ENCODE measurements at regions not wholly inside any gene's neighbourhood (a gene's known extent, or its start where the extent isn't known, plus 50 kb on each side); places are given as distances from the start of the nearest gene placed in this dataset.

DNA sequence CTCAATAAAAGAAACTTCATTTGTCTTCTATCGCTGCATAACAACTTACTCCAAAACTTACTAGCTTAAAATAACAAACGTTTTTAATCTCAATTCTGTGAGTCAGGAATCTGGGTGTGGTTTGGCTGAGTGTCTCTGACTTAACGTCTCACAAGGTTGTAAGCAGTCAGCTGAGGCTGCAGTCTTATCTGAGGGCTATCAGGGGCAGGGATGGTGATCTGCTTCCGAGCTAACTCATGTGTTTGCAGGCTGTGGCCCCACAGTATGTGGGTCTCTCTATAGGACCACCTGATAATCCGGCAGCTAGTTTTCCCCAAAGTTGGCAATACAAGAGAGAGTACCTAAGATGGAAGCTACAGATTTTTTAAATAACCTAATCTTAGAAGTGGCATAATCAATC is 234.2 kb upstream of the FGGY start:
- no peaks in the 10 kb centered on the region for H4K20me1 ChIP-seq (ENCODE audit: insufficient read depth)
- no peaks in the 10 kb centered on the region for H3K27me3 ChIP-seq (ENCODE audit: insufficient read depth, low read depth, low read length)
- no peak overlapping the region for H3K4me3 ChIP-seq (ENCODE audit: low read length)
- H3K9ac ChIP-seq (ENCODE audit: low read length) = no peak overlapping the region
- no peak overlapping the region for H2AFZ ChIP-seq (ENCODE audit: low read depth, low read length)
- no peaks in the 10 kb centered on the region for H3K9me2 ChIP-seq (ENCODE audit: insufficient read depth, low read length)
- no peaks in the 10 kb centered on the region for H3K36me3 ChIP-seq (ENCODE audit: insufficient read depth, low read length)
- H3K27ac ChIP-seq (ENCODE audit: low read length) = no peak overlapping the region
- H3K9me3 ChIP-seq (ENCODE audit: low read length) = no peaks in the 10 kb centered on the region
- H3K79me2 ChIP-seq (replicated peaks; ENCODE audit: insufficient read depth, low read length) = no peaks in the 10 kb centered on the region
- H3K4me2 ChIP-seq (ENCODE audit: low read length) = no peak overlapping the region
- no peaks in the 10 kb centered on the region for H3F3A ChIP-seq (ENCODE audit: insufficient read depth, low read length, poor library complexity, severe bottlenecking)
- TF ChIP-seq, protein P1, sequence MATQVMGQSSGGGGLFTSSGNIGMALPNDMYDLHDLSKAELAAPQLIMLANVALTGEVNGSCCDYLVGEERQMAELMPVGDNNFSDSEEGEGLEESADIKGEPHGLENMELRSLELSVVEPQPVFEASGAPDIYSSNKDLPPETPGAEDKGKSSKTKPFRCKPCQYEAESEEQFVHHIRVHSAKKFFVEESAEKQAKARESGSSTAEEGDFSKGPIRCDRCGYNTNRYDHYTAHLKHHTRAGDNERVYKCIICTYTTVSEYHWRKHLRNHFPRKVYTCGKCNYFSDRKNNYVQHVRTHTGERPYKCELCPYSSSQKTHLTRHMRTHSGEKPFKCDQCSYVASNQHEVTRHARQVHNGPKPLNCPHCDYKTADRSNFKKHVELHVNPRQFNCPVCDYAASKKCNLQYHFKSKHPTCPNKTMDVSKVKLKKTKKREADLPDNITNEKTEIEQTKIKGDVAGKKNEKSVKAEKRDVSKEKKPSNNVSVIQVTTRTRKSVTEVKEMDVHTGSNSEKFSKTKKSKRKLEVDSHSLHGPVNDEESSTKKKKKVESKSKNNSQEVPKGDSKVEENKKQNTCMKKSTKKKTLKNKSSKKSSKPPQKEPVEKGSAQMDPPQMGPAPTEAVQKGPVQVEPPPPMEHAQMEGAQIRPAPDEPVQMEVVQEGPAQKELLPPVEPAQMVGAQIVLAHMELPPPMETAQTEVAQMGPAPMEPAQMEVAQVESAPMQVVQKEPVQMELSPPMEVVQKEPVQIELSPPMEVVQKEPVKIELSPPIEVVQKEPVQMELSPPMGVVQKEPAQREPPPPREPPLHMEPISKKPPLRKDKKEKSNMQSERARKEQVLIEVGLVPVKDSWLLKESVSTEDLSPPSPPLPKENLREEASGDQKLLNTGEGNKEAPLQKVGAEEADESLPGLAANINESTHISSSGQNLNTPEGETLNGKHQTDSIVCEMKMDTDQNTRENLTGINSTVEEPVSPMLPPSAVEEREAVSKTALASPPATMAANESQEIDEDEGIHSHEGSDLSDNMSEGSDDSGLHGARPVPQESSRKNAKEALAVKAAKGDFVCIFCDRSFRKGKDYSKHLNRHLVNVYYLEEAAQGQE (IDR thresholded peaks at IDR 0.05; ENCODE audit: borderline replicate concordance) = no peak
- TF ChIP-seq, protein P2, sequence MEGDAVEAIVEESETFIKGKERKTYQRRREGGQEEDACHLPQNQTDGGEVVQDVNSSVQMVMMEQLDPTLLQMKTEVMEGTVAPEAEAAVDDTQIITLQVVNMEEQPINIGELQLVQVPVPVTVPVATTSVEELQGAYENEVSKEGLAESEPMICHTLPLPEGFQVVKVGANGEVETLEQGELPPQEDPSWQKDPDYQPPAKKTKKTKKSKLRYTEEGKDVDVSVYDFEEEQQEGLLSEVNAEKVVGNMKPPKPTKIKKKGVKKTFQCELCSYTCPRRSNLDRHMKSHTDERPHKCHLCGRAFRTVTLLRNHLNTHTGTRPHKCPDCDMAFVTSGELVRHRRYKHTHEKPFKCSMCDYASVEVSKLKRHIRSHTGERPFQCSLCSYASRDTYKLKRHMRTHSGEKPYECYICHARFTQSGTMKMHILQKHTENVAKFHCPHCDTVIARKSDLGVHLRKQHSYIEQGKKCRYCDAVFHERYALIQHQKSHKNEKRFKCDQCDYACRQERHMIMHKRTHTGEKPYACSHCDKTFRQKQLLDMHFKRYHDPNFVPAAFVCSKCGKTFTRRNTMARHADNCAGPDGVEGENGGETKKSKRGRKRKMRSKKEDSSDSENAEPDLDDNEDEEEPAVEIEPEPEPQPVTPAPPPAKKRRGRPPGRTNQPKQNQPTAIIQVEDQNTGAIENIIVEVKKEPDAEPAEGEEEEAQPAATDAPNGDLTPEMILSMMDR (IDR thresholded peaks at IDR 0.05; ENCODE audit: poor library complexity, severe bottlenecking) = no peak
- TF ChIP-seq EZH2 (IDR thresholded peaks at IDR 0.05; ENCODE audit: borderline replicate concordance, insufficient read depth, low read length, poor library complexity, severe bottlenecking) (no peak), MXI1 (conservative IDR thresholded peaks at IDR 0.05; ENCODE audit: poor library complexity, severe bottlenecking) (no peak), EP300 (conservative IDR thresholded peaks at IDR 0.05; ENCODE audit: poor library complexity, severe bottlenecking) (no peak), POLR2AphosphoS5 (IDR thresholded peaks at IDR 0.05) (no peak), TAF1 (IDR thresholded peaks at IDR 0.05; ENCODE audit: low read depth) (no peak), RAD21 (conservative IDR thresholded peaks at IDR 0.05) (no peak), SMC3 (conservative IDR thresholded peaks at IDR 0.05; ENCODE audit: poor library complexity) (no peak)

DNA sequence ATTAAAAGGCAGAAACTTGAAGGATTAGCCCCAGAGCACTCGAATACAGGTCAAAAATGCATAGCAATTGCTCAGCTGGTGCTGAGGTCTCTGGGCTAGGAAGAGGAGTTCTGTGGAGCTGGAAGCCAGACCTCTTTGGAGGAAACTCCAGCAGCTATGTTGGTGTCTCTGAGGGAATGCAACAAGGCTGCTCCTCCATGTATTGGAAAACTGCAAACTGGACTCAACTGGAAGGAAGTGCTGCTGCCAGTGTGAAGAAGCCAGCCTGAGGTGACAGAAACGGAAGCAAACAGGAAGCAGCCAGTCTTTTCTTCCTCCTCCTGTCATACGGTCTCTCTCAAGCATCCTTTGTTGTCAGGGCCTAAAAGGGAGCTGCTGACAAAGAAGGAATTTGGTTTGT is 233.4 kb upstream of the FGGY start:
- H3K9ac ChIP-seq (ENCODE audit: low read length) = no peak overlapping the region
- no peaks in the 10 kb centered on the region for H3F3A ChIP-seq (ENCODE audit: insufficient read depth, low read length, poor library complexity, severe bottlenecking)
- no peak overlapping the region for H3K4me3 ChIP-seq (ENCODE audit: low read length)
- no peaks in the 10 kb centered on the region for H3K27me3 ChIP-seq (ENCODE audit: insufficient read depth, low read depth, low read length)
- TF ChIP-seq EZH2 (IDR thresholded peaks at IDR 0.05; ENCODE audit: borderline replicate concordance, insufficient read depth, low read length, poor library complexity, severe bottlenecking) = no peak
- no peak for TF ChIP-seq TAF1 (IDR thresholded peaks at IDR 0.05; ENCODE audit: low read depth)
- no peak for TF ChIP-seq RAD21 (conservative IDR thresholded peaks at IDR 0.05)
- no peak for TF ChIP-seq POLR2AphosphoS5 (IDR thresholded peaks at IDR 0.05)
- no peaks in the 10 kb centered on the region for H3K36me3 ChIP-seq (ENCODE audit: insufficient read depth, low read length)
- no peaks in the 10 kb centered on the region for H3K79me2 ChIP-seq (replicated peaks; ENCODE audit: insufficient read depth, low read length)
- no peak overlapping the region for H2AFZ ChIP-seq (ENCODE audit: low read depth, low read length)
- H3K4me2 ChIP-seq (ENCODE audit: low read length) = no peak overlapping the region
- no peaks in the 10 kb centered on the region for H3K9me3 ChIP-seq (ENCODE audit: low read length)
- H4K20me1 ChIP-seq (ENCODE audit: insufficient read depth) = no peaks in the 10 kb centered on the region
- no peaks in the 10 kb centered on the region for H3K9me2 ChIP-seq (ENCODE audit: insufficient read depth, low read length)
- no peak overlapping the region for H3K27ac ChIP-seq (ENCODE audit: low read length)

DNA sequence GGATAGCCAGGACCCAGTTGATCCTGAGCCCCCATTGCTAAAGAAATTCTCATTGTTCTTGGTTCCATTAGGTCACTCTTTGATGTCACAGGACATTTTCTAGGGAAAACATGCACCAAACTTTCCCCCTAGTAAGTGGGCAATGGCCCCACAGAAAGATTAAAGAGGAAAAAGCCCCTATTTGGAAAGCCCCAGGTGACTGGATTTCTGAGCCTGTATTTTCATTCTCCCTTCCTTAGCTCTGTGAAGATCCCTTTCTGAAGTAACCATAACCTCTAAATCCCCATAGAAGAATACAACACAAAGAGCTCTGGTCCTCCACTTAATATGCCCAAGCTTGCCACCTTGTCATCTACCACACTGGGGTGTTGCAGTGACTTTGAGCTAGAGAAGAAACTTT is 232.3 kb upstream of the FGGY start:
- no peaks in the 10 kb centered on the region for H3K9me2 ChIP-seq (ENCODE audit: insufficient read depth, low read length)
- no peak overlapping the region for H3K9ac ChIP-seq (ENCODE audit: low read length)
- H3K36me3 ChIP-seq (ENCODE audit: insufficient read depth, low read length) = no peaks in the 10 kb centered on the region
- no peak overlapping the region for H3K4me3 ChIP-seq (ENCODE audit: low read length)
- no peaks in the 10 kb centered on the region for H3K27me3 ChIP-seq (ENCODE audit: insufficient read depth, low read depth, low read length)
- H4K20me1 ChIP-seq (ENCODE audit: insufficient read depth) = no peaks in the 10 kb centered on the region
- no peaks in the 10 kb centered on the region for H3K79me2 ChIP-seq (replicated peaks; ENCODE audit: insufficient read depth, low read length)
- H3F3A ChIP-seq (ENCODE audit: insufficient read depth, low read length, poor library complexity, severe bottlenecking) = no peaks in the 10 kb centered on the region
- H3K27ac ChIP-seq (ENCODE audit: low read length) = no peak overlapping the region
- no peak overlapping the region for H2AFZ ChIP-seq (ENCODE audit: low read depth, low read length)
- TF ChIP-seq, protein P2 (IDR thresholded peaks at IDR 0.05; ENCODE audit: poor library complexity, severe bottlenecking) = no peak
- no peak for TF ChIP-seq EZH2 (IDR thresholded peaks at IDR 0.05; ENCODE audit: borderline replicate concordance, insufficient read depth, low read length, poor library complexity, severe bottlenecking)
- no peak for TF ChIP-seq SMC3 (conservative IDR thresholded peaks at IDR 0.05; ENCODE audit: poor library complexity)
- TF ChIP-seq POLR2AphosphoS5 (IDR thresholded peaks at IDR 0.05) = no peak
- TF ChIP-seq, protein P1 (IDR thresholded peaks at IDR 0.05; ENCODE audit: borderline replicate concordance) = no peak
- no peak for TF ChIP-seq EP300 (conservative IDR thresholded peaks at IDR 0.05; ENCODE audit: poor library complexity, severe bottlenecking)
- no peak for TF ChIP-seq RAD21 (conservative IDR thresholded peaks at IDR 0.05)
- no peak for TF ChIP-seq TAF1 (IDR thresholded peaks at IDR 0.05; ENCODE audit: low read depth)
- TF ChIP-seq MXI1 (conservative IDR thresholded peaks at IDR 0.05; ENCODE audit: poor library complexity, severe bottlenecking) = no peak
- no peaks in the 10 kb centered on the region for H3K9me3 ChIP-seq (ENCODE audit: low read length)
- no peak overlapping the region for H3K4me2 ChIP-seq (ENCODE audit: low read length)
